A549 (cell line): ENCODE measurements at regions not wholly inside any gene's neighbourhood (a gene's known extent, or its start where the extent isn't known, plus 50 kb on each side); places are given as distances from the start of the nearest gene placed in this dataset.

Experiments used
- ATAC-seq, 2 experiments: fragments of 200-7000 bp in 1 of 2; fragments of >200 bp in 1 of 2; cut with Nextera tagmentation in 1 of 2; cut with Tn5 transposase in 1 of 2; 3 replicates each; pipeline versions ENCODE4 v1.8.0 to v1.9.1; 2018 to 2020; ENCODE audit warnings: mild to moderate bottlenecking in 1 of 2, moderate library complexity in 1 of 2
- CTCF ChIA-PET: fragments of 300-600 bp; sonication (Branson Sonifier 250); formaldehyde crosslinking; extraction: SDS; loops from one replicate; lab custom pipeline; 2021; ENCODE audit warnings: antibody characterized with exemption, inconsistent platforms; lab: Yijun Ruan, JAX
- POLR2A ChIA-PET: fragments of 350-600 bp; formaldehyde crosslinking; extraction: SDS; loops from one replicate; lab custom pipeline; 2021; ENCODE audit warnings: antibody characterized with exemption, inconsistent platforms; lab: Yijun Ruan, JAX
- DNase-seq, 2 experiments: peaks; one replicate each; pipeline versions ENCODE4 v3.0.0 to v3.0.0-alpha.2; 2011 to 2016; ENCODE audit warnings: low read depth in 1 of 2, low spot score in 1 of 2
- FAIRE-seq: peaks from 2 replicates; lab custom pipeline; 2011; peaks lifted over from hg19 to GRCh38; lab: Jason Lieb, UNC
- H3K27ac ChIP-seq, 2 experiments: fragments of >200 bp; sonication (Bioruptor Twin); formaldehyde crosslinking; 3 replicates each; pipeline ENCODE4 v1.5.1; 2016 to 2017
- H3K4me1 ChIP-seq: fragments of >200 bp; sonication (Bioruptor Twin); formaldehyde crosslinking; 3 replicates; pipeline ENCODE4 v1.6.1; 2016
- H3K4me2 ChIP-seq: fragments of >200 bp; sonication (Bioruptor Twin); formaldehyde crosslinking; 3 replicates; pipeline ENCODE4 v1.6.1; 2016
- H3K4me3 ChIP-seq: fragments of >200 bp; sonication (Bioruptor Twin); formaldehyde crosslinking; 3 replicates; pipeline ENCODE4 v1.5.1; 2016
- H3K9me3 ChIP-seq: fragments of >200 bp; sonication (Bioruptor Twin); formaldehyde crosslinking; 3 replicates; pipeline ENCODE4 v1.6.1; 2016
- ATOH8 ChIP-seq: fragments of 250-450 bp; sonication (Bioruptor Pico); IDR thresholded peaks from 2 replicates; pipeline ENCODE4 v1.5.0; 2020; ENCODE audit warnings: low read depth, mild to moderate bottlenecking, moderate library complexity
- BHLHE40 ChIP-seq: IDR thresholded peaks from 2 replicates; pipeline ENCODE4 v1.6.1; 2012; ENCODE audit warnings: low read depth, low read length, inconsistent platforms
- CHD4 ChIP-seq: fragments of 200-600 bp; sonication (generic); IDR thresholded peaks from 2 replicates; pipeline ENCODE4 v1.6.1; 2016; ENCODE audit warnings: antibody characterized with exemption, mild to moderate bottlenecking, borderline replicate concordance
- CTCF ChIP-seq: fragments of >200 bp; sonication (Bioruptor Twin); formaldehyde crosslinking; IDR thresholded peaks from 3 replicates; pipeline ENCODE4 v1.5.1; 2016
- E2F6 ChIP-seq: IDR thresholded peaks from 2 replicates; pipeline ENCODE4 v1.6.1; 2012; ENCODE audit warnings: low read depth, borderline replicate concordance
- EHMT2 ChIP-seq: fragments of 200-600 bp; sonication (generic); IDR thresholded peaks from 2 replicates; pipeline ENCODE4 v1.6.1; 2016; ENCODE audit warnings: antibody characterized with exemption, low read depth, mild to moderate bottlenecking, moderate library complexity
- ELK1 ChIP-seq: fragments of 150-350 bp; IDR thresholded peaks from 2 replicates; pipeline ENCODE4 v1.6.1; 2014; ENCODE audit warnings: low read depth, mild to moderate bottlenecking, low read length
- FOXS1 ChIP-seq: fragments of 250-450 bp; sonication (Bioruptor Pico); IDR thresholded peaks from 2 replicates; pipeline ENCODE4 v1.5.0; 2020; ENCODE audit warnings: mild to moderate bottlenecking, moderate library complexity
- HDAC2 ChIP-seq: fragments of 200-600 bp; sonication (generic); IDR thresholded peaks from 2 replicates; pipeline ENCODE4 v1.6.1; 2016
- HEYL ChIP-seq: fragments of 250-450 bp; sonication (Bioruptor Pico); IDR thresholded peaks from 2 replicates; pipeline ENCODE4 v1.8.0; 2021; ENCODE audit warnings: mild to moderate bottlenecking, moderate library complexity
- HMGXB4 ChIP-seq: fragments of 250-450 bp; sonication (Bioruptor Pico); IDR thresholded peaks from 2 replicates; pipeline ENCODE4 v1.5.0; 2021; ENCODE audit warnings: mild to moderate bottlenecking, moderate library complexity, borderline replicate concordance
- JUN ChIP-seq, 2 experiments: fragments of >200 bp; sonication (Bioruptor Twin); formaldehyde crosslinking; IDR thresholded peaks; 2 replicates in 1 of 2; 3 replicates in 1 of 2; pipeline ENCODE4 v1.6.1; 2016 to 2017
- JUNB ChIP-seq: fragments of >200 bp; sonication (Bioruptor Twin); formaldehyde crosslinking; IDR thresholded peaks from 2 replicates; pipeline ENCODE4 v1.6.1; 2016
- MAFK ChIP-seq: fragments of 450-650 bp; IDR thresholded peaks from 2 replicates; pipeline ENCODE4 v1.6.1; 2014; ENCODE audit not compliant: partially characterized antibody
- NFE2L2 ChIP-seq: fragments of 150-350 bp; conservative IDR thresholded peaks from 2 replicates; pipeline ENCODE4 v1.6.1; 2014; ENCODE audit warnings: low read length
- PBX3 ChIP-seq: IDR thresholded peaks from 2 replicates; pipeline ENCODE4 v1.6.1; 2012
- RAD21 ChIP-seq, 2 experiments: fragments of >200 bp in 1 of 2; sonication (Bioruptor Twin) in 1 of 2; formaldehyde crosslinking in 1 of 2; IDR thresholded peaks in 1 of 2; conservative IDR thresholded peaks in 1 of 2; 2 replicates in 1 of 2; 3 replicates in 1 of 2; pipeline ENCODE4 v1.6.1; 2012 to 2018; ENCODE audit warnings: inconsistent platforms in 1 of 2
- RARB ChIP-seq: fragments of 250-450 bp; sonication (Bioruptor Pico); IDR thresholded peaks from 2 replicates; pipeline ENCODE4 v1.8.0; 2021; ENCODE audit warnings: mild to moderate bottlenecking, moderate library complexity
- RNF2 ChIP-seq: fragments of 200-600 bp; sonication (generic); IDR thresholded peaks from 2 replicates; pipeline ENCODE4 v1.6.1; 2016; ENCODE audit warnings: low read depth, mild to moderate bottlenecking, antibody characterized with exemption, moderate library complexity, borderline replicate concordance
- SREBF2 ChIP-seq: fragments of 450-650 bp; IDR thresholded peaks from 2 replicates; pipeline ENCODE4 v1.6.1; 2014; ENCODE audit warnings: mild to moderate bottlenecking, moderate library complexity
- TP53 ChIP-seq: fragments of 250-450 bp; sonication (Bioruptor Pico); IDR thresholded peaks from 2 replicates; pipeline ENCODE4 v1.5.0; 2021; ENCODE audit warnings: mild to moderate bottlenecking, moderate library complexity
- ZNF302 ChIP-seq: fragments of 250-450 bp; sonication (Bioruptor Pico); IDR thresholded peaks from 2 replicates; pipeline ENCODE4 v1.9.0; 2021; ENCODE audit warnings: inconsistent platforms, mild to moderate bottlenecking, moderate library complexity
- WGBS: methylation state at CpG from one replicate; pipeline ENCODE4 v1.1.6; 2017; ENCODE audit errors: missing lambda C conversion rate; 5-methylcytosine and 5-hydroxymethylcytosine counted together

GRCh38 chr20:56691325-56691998 lies 62.4 kb downstream of the TFAP2C start:
- no peak for ATAC-seq
- WGBS = 81% methylated on average over 10 of the region's 11 CpGs
- H3K9me3 ChIP-seq = no peaks in the 10 kb centered on the region
- FAIRE-seq = no peak
- no peak overlapping the region for H3K4me3 ChIP-seq
- H3K4me1 ChIP-seq = 0 out of 3 replicates have a peak, but pooled peaks cover 6% of the 10 kb centered on the region
- CTCF ChIA-PET = interaction anchor here (0.9 to 2.0 kb wide), 4 partner anchors 10 to 304 kb away, joined by 3 to 5 read pairs (median 4); no protein-coding TSS in a partner anchor
- H3K4me2 ChIP-seq = no peak overlapping the region
- DNase-seq = no peak
- TF ChIP-seq NFE2L2 = no peak
- TF ChIP-seq RNF2 = no peak
- no peak for TF ChIP-seq HMGXB4 (CRISPR knock-in tag)
- no peak for TF ChIP-seq ATOH8 (CRISPR knock-in tag)
- TF ChIP-seq TP53 (CRISPR knock-in tag) = no peak
- no peak for TF ChIP-seq JUN (IDR thresholded peaks at IDR 0.05)
- POLR2A ChIA-PET = interaction anchor here (0.7 kb wide), 1 partner anchor 15 kb away, joined by 4 read pairs; no protein-coding TSS in a partner anchor
- no peak overlapping the region for H3K27ac ChIP-seq

- TF ChIP-seq HEYL = no peak
- no peak for TF ChIP-seq E2F6
- no peak for TF ChIP-seq HDAC2
- no peak for TF ChIP-seq CTCF
- no peak for TF ChIP-seq ZNF302 (CRISPR knock-in tag)
- TF ChIP-seq FOXS1 = no peak
- TF ChIP-seq RAD21 (conservative IDR thresholded peaks at IDR 0.05 in 1 of 2, IDR thresholded peaks at IDR 0.05 in 1 of 2) = no peak
- no peak for TF ChIP-seq TP53 (CRISPR knock-in tag)
- TF ChIP-seq BHLHE40 = no peak
- TF ChIP-seq PBX3 = no peak
- no peak for TF ChIP-seq SREBF2
- TF ChIP-seq RARB (CRISPR knock-in tag) = no peak
- no peak for TF ChIP-seq MAFK
- TF ChIP-seq JUNB = no peak
- TF ChIP-seq EHMT2 = no peak
- no peak for TF ChIP-seq CHD4
- TF ChIP-seq ELK1 = no peak
- H3K4me2 ChIP-seq = no peak overlapping the region
- DNase-seq (no peak), FAIRE-seq (no peak), ATAC-seq (no peak)
- ChIA-PET POLR2A (no interaction called here), CTCF (interaction anchor here (0.8 to 2.0 kb wide), 4 partner anchors 8 to 86 kb away, joined by 3 to 4 read pairs (median 3); no protein-coding TSS in a partner anchor)
- 90% methylated on average over 5 of the region's 5 CpGs for WGBS
- no peaks in the 10 kb centered on the region for H3K9me3 ChIP-seq
- H3K4me3 ChIP-seq = no peak overlapping the region
- H3K27ac ChIP-seq = no peak overlapping the region
- H3K4me1 ChIP-seq = 0 out of 3 replicates have a peak, but pooled peaks cover 6% of the 10 kb centered on the region
Observed at GRCh38 chr20:56693217-56693616, 64.1 kb downstream of the TFAP2C start.
